Gastroesophageal sphincter (tissue), 4 donors: ENCODE measurements at regions not wholly inside any gene's neighbourhood (a gene's known extent, or its start where the extent isn't known, plus 50 kb on each side); places are given as distances from the start of the nearest gene placed in this dataset.

ENCODE experiments used
- ATAC-seq: fragments of 150-250 bp; one replicate; pipeline ENCODE4 v1.9.1; 2016; ENCODE audit warnings: mild to moderate bottlenecking, moderate library complexity
- H3K27ac ChIP-seq, 4 donors: fragments of 200-600 bp; sonication (generic) in 3 of 4; 1 replicate in 3 of 4; 2 replicates in 1 of 4; pipeline ENCODE4 v1.5.1; 2016 to 2019
- H3K27me3 ChIP-seq: fragments of 200-600 bp; sonication (generic); one replicate; pipeline ENCODE4 v1.5.1; 2019
- H3K36me3 ChIP-seq, 2 donors: fragments of 200-600 bp; sonication (generic); one replicate each; pipeline ENCODE4 v1.5.1; 2019; ENCODE audit warnings: control low read depth in 1 of 2
- H3K4me1 ChIP-seq, 3 donors: fragments of 200-600 bp; sonication (generic); 1 replicate in 2 of 3; 2 replicates in 1 of 3; pipeline ENCODE4 v1.5.1; 2016 to 2019; ENCODE audit warnings: control low read depth in 2 of 3
- H3K4me3 ChIP-seq, 2 donors: fragments of 200-600 bp; sonication (generic); one replicate each; pipeline ENCODE4 v1.5.1; 2019; ENCODE audit warnings: mild to moderate bottlenecking in 1 of 2, moderate library complexity in 1 of 2
- H3K9me3 ChIP-seq, 3 donors: fragments of 200-600 bp; sonication (generic); one replicate each; pipeline ENCODE4 v1.5.1; 2017 to 2019; ENCODE audit warnings: control low read depth in 2 of 3
- EP300 ChIP-seq: sonication (generic); formaldehyde crosslinking; IDR thresholded peaks from one replicate; pipeline ENCODE4 v1.6.1; 2017; ENCODE audit warnings: antibody characterized with exemption, mild to moderate bottlenecking
- POLR2A ChIP-seq, 2 donors: fragments of 450-650 bp; IDR thresholded peaks; one replicate each; pipeline ENCODE4 v1.6.1; 2017; ENCODE audit warnings: antibody characterized with exemption in 2 of 2, mild to moderate bottlenecking in 2 of 2, moderate library complexity in 1 of 2
- POLR2AphosphoS5 ChIP-seq: sonication (generic); formaldehyde crosslinking; IDR thresholded peaks from one replicate; pipeline ENCODE4 v1.6.1; 2017; ENCODE audit warnings: antibody characterized with exemption
- WGBS, 2 donors: methylation state at CpG; one replicate each; pipeline ENCODE4 v1.1.5; 2018; ENCODE audit warnings: low coverage in 1 of 2; 5-methylcytosine and 5-hydroxymethylcytosine counted together
- TF ChIP-seq, protein P1 (sequence below), 4 experiments: fragments of 200-600 bp in 2 of 4; fragments of 450-650 bp in 2 of 4; sonication (generic) in 1 of 4; IDR thresholded peaks; one replicate each; pipeline ENCODE4 v1.5.1; 2017 to 2019; ENCODE audit warnings: antibody characterized with exemption in 4 of 4, mild to moderate bottlenecking in 2 of 4, moderate library complexity in 2 of 4

- Histone ChIP-seq H3K27ac (no peak overlapping the region), H3K4me3 (no peak overlapping the region), H3K36me3 (no peaks in the 10 kb centered on the region), H3K27me3 (no peaks in the 10 kb centered on the region), H3K4me1 (no peaks in the 10 kb centered on the region), H3K9me3 (no peaks in the 10 kb centered on the region)
- 57 to 58% methylated on average over 3 to 4 of the region's 4 CpGs for WGBS, 2 donors
- TF ChIP-seq EP300 (no peak), POLR2AphosphoS5 (no peak), POLR2A (IDR thresholded peaks at IDR 0.05) (no peak)
- TF ChIP-seq, protein P1, sequence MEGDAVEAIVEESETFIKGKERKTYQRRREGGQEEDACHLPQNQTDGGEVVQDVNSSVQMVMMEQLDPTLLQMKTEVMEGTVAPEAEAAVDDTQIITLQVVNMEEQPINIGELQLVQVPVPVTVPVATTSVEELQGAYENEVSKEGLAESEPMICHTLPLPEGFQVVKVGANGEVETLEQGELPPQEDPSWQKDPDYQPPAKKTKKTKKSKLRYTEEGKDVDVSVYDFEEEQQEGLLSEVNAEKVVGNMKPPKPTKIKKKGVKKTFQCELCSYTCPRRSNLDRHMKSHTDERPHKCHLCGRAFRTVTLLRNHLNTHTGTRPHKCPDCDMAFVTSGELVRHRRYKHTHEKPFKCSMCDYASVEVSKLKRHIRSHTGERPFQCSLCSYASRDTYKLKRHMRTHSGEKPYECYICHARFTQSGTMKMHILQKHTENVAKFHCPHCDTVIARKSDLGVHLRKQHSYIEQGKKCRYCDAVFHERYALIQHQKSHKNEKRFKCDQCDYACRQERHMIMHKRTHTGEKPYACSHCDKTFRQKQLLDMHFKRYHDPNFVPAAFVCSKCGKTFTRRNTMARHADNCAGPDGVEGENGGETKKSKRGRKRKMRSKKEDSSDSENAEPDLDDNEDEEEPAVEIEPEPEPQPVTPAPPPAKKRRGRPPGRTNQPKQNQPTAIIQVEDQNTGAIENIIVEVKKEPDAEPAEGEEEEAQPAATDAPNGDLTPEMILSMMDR (IDR thresholded peaks at IDR 0.05): no peak
- ATAC-seq: no peak
Observed at GRCh38 chr2:76279142-76279541, 568.4 kb upstream of the GCFC2 start.

DNA sequence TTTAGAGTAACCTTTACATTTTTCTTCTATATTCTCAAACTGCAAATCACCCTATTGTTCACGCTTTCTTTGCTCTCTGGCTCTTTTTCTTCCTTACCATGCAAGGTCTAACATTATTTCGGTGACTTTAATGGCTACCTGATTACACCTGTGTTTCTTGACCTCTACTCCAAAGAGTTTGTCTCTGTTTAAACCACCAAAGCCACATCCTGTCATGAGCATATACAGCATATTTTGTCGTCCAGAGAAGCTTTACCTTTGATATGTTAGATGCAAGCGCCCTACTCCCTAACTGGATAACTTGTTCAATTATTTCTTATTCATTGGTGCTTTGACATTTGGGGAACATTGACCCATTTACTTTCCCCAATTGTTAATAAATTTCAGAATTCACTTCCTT lies 565.1 kb upstream of the GCFC2 start:
- Histone ChIP-seq H3K4me3 (no peak overlapping the region), H3K27ac (no peak overlapping the region), H3K4me1 (no peaks in the 10 kb centered on the region), H3K9me3 (no peaks in the 10 kb centered on the region), H3K36me3 (no peaks in the 10 kb centered on the region), H3K27me3 (no peaks in the 10 kb centered on the region)
- 89 to 95% methylated on average over 4 of the region's 4 CpGs for WGBS, 2 donors
- TF ChIP-seq POLR2AphosphoS5 (no peak), EP300 (no peak), POLR2A (IDR thresholded peaks at IDR 0.05) (no peak)
- TF ChIP-seq, protein P1 (IDR thresholded peaks at IDR 0.05): no peak
- ATAC-seq: no peak

GRCh38 chr2:76274676-76275075 lies 564.0 kb upstream of the GCFC2 start:
- Histone ChIP-seq H3K36me3 (no peaks in the 10 kb centered on the region), H3K27ac (no peak overlapping the region), H3K4me1 (no peaks in the 10 kb centered on the region), H3K4me3 (no peak overlapping the region), H3K27me3 (no peaks in the 10 kb centered on the region), H3K9me3 (no peaks in the 10 kb centered on the region)
- WGBS, 2 donors: 87 to 95% methylated on average over 2 of the region's 2 CpGs
- no peak for TF ChIP-seq POLR2A (IDR thresholded peaks at IDR 0.05)
- TF ChIP-seq, protein P1 (IDR thresholded peaks at IDR 0.05): no peak
- TF ChIP-seq EP300: no peak
- TF ChIP-seq POLR2AphosphoS5: no peak
- ATAC-seq: no peak

DNA sequence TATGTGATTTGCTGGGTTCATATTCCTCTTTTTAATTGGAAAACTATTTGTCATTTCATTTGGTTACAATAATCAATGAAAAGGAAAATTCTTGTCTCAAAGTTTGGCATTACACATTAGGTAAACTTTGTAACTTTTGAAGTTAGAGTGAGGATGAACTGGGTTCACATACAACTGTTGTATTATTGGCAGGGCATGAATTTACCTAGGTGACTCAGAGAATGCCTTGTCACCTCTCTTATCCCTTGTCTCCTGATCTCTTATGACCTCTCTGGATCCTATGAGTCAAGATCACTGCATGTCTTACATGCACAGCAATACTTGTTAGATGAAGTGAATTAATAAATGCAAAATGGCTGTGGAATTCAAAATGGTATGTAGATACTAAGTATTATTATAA lies 563.4 kb upstream of the GCFC2 start:
- H3K4me1 ChIP-seq: no peaks in the 10 kb centered on the region
- H3K27me3 ChIP-seq: no peaks in the 10 kb centered on the region
- no peaks in the 10 kb centered on the region for H3K36me3 ChIP-seq
- H3K27ac ChIP-seq: no peak overlapping the region
- no peaks in the 10 kb centered on the region for H3K9me3 ChIP-seq
- ATAC-seq: no peak
- TF ChIP-seq, protein P1 (IDR thresholded peaks at IDR 0.05): no peak
- no peak overlapping the region for H3K4me3 ChIP-seq

GRCh38 chr2:76270096-76270710 lies 559.5 kb upstream of the GCFC2 start:
- Histone ChIP-seq H3K27ac (no peak overlapping the region), H3K9me3 (no peaks in the 10 kb centered on the region), H3K36me3 (no peaks in the 10 kb centered on the region), H3K4me1 (no peaks in the 10 kb centered on the region), H3K27me3 (no peaks in the 10 kb centered on the region), H3K4me3 (no peak overlapping the region)
- no peak for ATAC-seq
- no peak for TF ChIP-seq POLR2AphosphoS5
- TF ChIP-seq EP300: no peak
- TF ChIP-seq POLR2A (IDR thresholded peaks at IDR 0.05): no peak
- WGBS, 2 donors: 79 to 80% methylated on average over 2 to 3 of the region's 4 CpGs
